HG03097 (cell line): ENCODE measurements at regions not wholly inside any gene's neighbourhood (a gene's known extent, or its start where the extent isn't known, plus 50 kb on each side); places are given as distances from the start of the nearest gene placed in this dataset.

Experiments used
- ATAC-seq: cut with Tn5 transposase; IDR thresholded peaks from one replicate; pipeline ENCODE4 v1.9.1; 2021; ENCODE audit not compliant: unreplicated experiment, low FRiP score

DNA sequence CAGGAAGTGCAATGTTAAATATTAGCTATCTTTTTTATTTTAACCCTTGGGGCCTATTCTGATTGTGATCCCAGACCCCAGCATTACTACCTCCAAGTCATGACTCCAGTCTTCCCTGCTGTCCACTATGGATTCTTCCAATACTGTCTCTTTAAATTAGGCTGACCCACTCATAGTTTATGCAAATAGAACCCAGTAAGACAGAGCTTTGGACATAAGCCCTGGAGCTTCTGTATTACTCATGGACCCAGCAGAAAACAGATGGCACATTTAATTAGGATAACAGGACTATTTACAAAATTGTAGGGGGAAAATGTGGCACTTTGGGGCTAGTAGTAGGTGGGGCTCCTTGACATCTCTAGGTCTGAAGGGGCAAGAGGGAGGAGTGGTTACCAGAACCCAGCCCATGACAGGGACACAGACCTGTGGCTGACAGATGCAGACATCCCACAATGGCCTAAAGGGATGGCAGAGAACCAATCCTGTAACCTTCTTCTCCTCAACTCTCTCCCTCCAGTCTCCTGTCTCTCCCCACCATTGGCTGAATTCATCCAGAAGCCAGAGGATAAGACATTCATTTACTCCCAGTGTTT is 233.5 kb downstream of the OMA1 start:
- ATAC-seq, result no peak

DNA sequence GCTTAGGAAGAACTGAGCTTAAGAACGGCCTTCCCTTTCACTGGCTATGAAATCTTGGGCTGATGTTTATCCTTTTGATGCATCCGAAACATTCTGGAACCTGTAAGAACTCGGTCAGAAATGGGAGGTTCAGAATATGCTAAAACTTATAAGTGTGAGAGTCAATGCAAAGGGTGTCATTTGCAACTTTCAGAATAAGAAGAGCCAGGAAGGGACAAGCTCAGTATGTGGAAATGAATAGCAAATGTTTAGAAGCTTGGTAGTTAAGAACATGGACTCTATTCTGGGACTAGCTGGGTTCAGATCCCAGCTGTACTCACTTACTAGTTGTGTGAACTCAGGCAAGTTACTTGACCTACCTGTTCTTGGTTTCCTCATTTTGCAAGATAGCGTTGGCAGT is 234.1 kb downstream of the OMA1 start:
- no peak for ATAC-seq

DNA sequence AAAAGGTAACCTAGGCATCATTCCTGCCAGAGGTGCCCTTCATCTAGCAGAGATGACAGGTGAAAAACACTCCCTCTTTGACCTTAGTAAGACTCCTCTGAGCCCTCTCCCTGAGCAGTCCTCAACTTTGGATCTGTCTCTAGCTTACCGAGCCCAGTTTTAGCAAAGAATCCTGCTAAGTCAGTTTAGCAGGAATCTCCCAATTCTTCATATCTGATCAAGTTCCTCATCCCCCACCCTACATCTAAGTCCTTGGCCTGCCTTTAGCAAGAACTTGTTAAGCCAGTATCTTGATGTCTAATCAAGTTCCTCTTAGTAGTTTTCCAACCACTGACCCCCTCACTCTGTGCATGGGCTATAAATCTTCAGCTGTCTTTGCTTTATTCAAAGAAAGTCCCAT is 235.6 kb downstream of the OMA1 start:
- no peak for ATAC-seq

DNA sequence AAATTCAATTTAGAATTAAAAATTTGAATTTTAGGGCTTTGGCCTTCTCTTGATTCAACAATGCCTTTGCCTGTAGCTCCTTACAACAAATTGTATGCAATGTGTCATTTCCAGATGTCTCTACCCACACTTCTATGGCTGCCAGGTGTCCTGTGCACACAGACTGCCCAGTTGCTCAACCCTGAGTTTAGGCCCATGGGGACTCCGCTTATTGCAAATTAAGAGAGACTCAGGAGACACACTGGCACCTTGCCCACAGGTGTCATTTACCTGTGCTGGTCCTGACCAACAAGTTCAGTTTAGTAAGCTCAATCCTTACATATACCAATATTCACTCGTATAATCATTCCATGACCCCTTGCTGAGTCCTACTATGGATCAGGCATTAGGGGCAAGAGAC is 236.1 kb downstream of the OMA1 start:
- ATAC-seq, result no peak

DNA sequence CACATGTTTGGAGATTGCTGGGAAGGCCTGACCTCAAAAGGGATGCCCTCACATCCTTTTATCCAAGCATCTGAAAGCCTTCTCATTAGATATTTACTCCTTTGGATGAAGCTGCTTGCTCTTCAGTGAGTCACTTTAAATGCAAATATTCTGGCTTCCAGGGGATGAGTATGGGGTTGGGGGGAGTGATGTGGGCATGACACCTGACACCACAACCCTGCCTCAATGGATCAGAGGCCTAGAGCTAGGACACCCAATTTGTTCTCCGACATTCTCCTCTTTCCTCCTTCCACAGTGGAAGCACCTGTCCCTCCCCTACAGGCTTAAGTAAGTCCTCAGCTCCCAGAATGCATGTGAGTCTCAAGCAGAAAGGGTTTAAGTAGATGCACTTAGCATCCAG is 238.3 kb downstream of the OMA1 start:
- ATAC-seq, result no peak

DNA sequence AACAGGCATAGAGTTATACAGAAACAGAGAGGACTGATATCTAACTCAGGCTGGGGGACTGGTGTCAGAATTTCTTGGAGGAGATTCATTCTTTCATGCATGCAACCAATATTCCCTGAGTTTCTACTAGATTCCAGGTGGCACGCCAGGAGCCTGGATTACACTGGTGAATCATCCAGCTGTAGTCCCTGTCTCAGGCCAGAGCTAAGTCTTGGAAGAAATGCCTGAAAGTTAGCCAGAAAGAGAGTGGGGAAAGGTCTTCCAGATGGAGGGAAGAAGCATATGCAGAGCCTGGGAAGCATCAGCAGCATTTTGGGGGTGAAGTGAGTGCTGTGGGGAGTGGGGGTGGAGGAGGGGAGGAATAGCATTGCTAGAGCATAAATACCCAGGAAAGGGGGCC is 239.1 kb downstream of the OMA1 start:
- no peak for ATAC-seq

DNA sequence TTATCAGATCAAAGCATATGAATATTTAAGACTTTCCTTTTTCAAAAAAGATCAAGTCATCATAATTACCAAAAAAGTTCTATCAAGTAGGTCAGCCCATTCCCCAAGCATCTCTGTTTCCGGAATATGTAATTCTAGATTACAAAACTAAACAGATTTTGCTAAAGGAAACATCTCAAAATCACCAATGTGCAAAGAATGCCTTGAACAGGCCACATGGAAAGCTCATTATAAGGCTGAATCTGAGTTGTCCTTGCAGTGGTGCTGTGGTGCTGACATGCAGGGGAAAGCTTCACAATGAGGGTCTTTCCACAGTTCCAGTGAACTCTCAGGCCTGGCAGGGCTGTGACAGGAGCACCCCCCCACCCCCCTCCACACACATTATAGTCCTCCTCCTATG is 240.9 kb downstream of the OMA1 start:
- ATAC-seq, result no peak

DNA sequence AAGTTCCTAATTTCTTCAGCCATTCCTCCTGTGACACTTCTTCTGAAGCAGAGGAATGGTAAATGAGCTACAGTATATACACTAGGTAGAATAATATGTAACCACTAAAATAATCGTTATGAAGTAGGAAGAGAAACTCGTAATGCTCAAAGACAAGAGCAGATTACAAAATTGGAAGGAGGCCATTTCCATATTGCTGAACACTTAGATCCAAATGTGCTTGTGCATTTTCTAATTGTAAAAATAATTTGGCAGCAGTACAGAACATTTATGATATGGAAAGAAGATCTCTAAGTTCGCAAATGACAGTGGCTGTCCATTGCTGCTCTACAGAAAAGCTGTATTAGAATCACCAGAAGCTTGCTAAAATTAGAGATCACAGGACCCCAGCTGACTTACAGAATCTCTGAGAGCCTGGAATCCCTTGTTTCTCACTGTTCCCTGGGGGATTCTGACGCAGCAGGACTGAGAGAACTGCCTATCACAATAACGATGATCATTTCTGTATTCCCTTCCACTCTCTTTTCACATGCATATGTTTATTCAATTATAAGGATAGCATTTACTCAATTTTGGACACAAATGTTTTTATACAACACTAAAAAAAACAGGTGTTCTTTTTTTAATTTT is 242.1 kb downstream of the OMA1 start:
- no peak for ATAC-seq

DNA sequence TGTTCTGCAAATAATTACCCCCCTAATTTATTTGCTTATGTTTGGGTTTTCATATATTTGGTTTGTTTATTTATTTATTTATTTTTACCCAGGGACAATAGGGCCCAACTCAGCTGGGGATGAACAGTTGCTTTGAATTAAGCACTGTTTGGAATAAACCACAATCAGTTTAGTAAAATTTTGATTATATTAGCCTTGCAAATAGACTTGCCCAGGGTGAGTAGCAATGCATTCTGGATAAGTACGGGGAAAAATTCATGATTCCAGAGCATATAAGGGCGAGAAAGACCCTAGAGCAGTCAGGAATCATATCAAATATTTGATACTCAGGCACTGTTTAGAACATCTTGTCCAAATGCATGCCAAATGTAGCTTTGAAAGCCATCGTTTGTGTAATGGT is 242.7 kb downstream of the OMA1 start:
- ATAC-seq, result no peak

DNA sequence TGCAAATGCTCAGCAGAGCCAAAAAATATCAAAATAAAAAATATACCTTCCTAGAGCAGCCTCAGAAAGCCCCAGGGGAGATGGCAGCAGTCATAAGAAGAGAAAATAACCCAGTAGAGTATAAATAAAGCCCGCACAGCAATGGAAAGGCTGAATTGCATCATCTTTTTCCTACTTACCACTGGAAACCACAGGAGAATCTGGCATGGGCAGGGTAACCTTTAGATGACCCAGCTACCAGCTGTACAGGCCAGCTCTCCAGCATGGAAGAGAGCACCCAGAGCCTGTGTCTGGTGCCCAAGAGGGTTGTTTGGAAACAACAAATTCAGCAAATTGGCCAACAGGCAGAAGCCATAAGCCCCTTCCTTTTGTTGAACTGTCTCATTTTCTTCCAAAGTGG is 253.1 kb downstream of the OMA1 start:
- ATAC-seq, result no peak

DNA sequence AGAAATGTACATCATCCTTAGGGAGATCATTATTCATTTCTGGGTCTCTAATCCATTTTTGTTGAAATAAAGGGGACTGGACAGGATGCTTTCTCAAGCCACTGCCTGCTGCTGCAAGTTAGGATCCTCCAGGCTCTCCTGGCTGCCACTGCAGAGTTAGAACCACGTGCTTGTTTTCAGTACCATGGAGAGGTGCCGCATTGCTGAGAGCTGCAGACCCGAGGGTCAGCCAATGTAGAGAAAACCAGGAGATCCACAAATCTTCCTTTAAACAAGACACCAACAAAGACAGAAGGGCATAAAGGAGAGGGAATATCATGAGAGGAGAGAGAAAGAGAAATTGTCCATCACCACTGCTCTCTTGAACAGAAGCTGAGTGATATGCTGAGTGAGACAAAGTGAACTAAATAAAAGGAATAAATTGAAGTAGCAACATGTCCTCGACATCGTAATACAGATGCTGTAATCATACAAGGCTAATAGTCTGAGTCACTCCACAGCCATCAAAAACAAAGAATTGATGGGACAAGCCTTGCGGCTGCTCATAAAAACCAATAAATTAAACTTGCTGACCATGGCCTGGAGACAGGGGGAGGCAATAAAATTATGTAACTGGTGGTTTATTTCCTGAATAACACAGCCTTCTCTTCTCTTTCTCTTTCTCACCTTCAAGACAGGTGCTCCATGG is 255.7 kb downstream of the OMA1 start:
- no peak for ATAC-seq

DNA sequence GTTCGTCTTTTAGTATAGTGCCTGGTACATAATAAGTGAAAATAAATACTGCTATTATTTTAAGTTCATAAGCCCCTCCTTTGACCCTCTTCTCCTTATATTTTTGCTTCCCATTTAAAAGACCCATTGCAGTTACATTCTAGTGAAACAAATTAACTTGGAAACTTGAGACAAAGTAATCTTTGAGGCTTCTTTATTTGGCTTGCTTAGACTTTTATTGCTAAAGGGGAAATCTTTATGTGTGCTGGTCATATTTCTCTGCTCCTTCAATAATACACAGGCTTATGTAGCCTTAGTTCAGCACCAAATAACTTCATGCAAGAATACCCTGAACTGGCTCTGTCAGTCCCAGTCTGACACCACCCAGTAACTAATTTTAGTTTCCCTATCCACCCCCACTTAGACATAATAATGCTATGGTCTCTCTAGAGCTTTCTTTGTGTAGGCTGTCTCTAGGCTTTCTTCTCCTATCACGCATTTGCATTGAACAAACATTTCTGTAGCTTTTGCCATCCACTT is 257.8 kb downstream of the OMA1 start:
- ATAC-seq, result no peak

DNA sequence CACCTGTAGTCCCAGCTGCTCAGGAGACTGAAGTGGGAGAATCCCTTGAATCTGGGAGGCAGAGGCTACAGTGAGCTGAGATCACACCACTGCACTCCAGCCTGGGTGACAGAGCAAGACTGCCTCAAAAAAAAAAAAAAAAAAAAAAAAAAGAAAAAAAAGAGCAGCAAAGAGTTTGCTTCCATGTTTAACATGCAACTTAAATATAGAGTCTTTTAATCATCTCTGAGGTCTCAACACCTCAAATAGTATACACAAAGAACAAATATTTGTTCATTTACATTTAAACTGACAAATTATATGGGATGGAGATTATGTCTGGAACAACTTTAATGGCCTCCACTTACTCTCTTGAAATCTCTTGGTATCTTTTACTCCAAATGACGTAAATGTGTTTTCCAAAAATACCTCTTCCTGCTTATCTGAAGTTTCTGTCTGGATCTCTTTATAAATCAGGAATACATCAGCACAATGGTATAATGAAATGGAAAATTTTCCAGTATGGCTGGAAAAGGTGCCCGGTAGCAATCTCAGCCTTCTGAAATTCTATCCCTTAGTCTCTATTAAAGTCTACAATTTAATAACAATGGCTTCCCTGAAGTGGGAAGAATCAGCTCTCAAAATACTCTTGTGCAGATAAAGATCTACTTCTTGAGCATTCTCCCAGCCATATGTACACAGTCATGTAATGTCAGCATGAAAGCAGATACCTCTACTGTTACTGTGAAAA is 258.5 kb downstream of the OMA1 start:
- ATAC-seq, result no peak

DNA sequence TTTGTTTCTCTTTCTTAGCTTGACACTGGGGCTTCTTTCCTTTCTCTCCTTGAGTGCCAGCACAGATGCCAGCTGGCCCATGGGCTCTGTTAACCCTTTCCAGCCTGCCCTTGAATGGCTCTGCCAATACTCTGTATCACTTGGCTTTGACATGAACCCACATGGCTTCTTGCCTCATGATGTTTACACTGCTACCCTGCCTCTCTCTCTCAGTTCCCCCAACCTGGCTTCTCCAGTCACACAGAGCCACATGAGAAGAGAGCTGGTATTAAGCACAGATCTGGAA is 262.4 kb downstream of the OMA1 start:
- no peak for ATAC-seq

DNA sequence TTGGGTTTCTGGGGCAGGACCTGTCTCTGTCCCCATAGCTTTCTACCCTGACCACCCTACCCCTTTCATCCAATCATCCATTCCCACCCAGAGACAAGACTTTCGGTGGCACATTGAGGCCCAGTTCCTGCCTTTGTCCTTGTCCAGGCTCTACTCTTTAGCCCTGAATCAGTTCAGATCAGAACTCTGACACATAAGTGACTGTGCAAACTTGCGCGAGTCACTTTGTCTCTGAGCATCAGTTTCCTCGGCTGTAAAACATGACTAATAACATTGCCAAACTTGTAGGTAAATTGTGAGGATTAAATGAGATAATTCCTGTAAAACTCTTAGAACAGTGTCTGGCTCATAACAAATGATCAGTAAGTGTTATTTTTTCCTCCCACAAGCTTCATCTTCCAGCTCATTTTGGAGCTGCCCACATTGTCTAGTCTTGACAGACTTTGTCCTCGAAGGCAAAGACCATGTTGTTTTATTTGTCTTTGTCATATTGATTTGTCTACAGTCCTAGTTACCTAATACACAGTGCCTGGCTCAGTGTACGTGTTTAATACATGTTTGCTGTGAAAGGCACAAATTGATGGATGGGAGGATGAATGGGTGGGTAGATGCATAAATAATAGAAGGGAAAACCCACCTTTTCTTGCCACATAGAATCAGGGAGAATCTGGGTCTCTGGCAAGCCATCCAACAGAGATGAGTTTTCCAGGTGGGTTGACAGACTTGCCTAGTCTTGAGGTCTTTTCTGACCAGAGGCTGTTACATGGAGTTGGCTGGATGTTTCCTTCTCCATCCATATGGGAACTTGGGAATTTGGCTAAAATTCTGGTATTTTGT is 262.9 kb downstream of the OMA1 start:
- no peak for ATAC-seq

DNA sequence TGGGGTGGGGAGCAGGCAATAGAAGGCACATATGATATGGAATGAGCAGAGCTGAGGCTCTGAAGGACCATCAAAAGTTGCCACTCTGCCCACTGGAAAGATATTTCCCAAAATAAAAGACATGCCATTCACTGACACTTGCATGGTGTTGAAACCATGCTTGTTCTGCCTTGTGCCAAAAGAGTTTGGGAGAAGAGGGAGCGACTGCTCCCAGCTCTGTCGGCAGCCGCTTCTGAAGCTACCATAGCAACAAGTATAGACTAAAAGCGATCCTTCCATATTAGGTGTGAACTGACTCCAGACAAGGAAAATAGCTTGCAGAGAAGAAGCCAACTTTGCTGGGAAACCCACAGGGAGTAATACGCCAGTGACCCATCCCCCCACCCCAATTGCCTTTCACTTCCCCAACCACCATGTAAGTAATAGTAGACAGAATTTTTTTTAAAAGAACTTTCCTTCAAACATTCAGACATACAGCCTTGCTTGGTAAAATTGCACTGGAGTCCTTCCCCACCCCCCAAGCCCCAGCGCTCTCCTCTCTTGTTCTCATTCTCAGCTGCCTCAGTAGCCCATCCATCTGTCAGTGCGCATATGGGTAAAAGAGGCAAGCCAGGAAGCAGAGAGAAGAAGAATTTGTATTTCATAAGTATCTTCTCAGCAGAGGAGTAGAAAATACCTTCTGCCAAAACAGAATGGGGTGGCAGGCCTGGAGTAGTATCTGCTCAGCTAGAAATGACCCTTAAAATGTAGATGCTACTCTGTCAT is 263.7 kb downstream of the OMA1 start:
- no peak for ATAC-seq

DNA sequence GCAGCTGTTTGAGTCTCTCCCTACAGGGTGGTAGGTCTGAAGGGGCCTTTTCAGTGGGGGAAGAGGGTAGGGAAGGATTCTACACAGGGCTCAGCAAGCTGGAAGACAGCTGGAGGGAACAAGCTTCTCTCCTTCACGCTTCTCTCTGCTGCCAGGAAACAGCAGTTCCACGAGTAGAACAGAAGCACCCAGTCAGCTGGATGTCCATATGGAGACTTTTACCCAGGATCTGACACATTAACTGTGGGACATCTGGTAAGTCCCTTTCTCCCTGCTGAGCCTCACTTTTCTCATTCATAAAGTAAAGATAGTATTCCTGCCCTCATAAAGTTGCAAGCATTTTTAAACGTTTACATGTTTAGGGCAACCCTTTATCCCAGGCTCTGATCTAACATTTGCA is 280.3 kb downstream of the OMA1 start:
- no peak for ATAC-seq

DNA sequence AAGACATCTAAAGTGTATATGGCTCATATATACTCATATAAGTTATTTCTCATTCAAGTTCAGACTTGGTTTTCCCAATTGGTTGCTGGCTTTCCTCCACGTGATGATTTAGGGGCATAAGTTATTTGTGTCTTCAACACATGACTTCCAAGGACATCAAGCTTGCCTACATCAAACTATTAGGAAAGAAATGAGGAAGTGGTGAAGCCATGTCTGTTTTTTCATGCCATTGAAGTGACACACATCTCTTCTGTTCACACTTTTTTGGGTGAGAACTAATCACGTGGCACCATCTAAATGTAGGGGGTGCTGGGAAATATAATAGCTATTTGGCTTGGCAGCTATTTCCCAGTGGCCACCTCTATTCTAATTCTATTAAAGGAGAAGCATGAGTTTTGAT is 282.1 kb downstream of the OMA1 start:
- no peak for ATAC-seq

DNA sequence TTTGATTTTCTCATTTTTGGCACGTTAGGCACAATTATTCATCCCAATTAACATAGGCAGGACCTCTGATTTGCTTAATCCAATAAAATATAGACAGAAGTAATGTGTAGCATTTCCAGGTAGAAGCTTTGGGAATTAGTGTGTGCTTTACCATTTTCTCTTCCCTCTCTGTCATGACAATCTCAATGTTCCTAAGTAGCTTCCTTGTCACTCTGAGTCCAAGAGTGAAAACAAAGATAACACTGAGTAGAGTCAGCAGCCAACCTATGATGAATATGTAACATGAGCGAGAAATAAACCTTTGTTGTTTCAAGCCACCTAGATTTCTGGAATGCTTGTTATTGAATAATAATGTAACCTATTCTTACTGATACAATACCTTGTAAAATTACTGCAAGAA is 283.8 kb downstream of the OMA1 start:
- no peak for ATAC-seq

DNA sequence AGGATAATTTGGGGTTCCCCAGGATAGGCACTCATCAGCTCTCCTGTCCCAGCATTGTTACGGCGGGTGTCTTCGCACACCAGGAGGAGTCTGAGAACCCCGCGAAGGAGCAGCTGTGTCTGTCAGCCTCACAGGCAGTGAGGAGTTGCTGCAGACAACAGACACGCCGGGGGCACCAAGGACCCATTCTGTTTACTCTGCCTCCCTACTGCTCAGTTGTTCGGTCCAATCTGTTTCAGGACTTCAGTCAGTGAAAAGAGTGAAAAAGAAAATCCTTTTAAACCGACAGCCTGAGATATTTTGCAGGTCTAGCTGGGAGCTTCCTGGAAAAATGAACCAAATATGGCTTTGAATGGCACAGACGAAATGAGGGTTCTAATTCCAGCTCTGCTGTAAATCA is 288.4 kb downstream of the OMA1 start:
- ATAC-seq, result no peak
